Gastroesophageal sphincter (tissue), 3 donors: ENCODE measurements at regions not wholly inside any gene's neighbourhood (a gene's known extent, or its start where the extent isn't known, plus 50 kb on each side); places are given as distances from the start of the nearest gene placed in this dataset.

Experiments used
- CTCF ChIP-seq, 4 experiments: fragments of 200-600 bp in 2 of 4; fragments of 450-650 bp in 2 of 4; sonication (generic) in 1 of 4; IDR thresholded peaks; one replicate each; pipeline ENCODE4 v1.5.1; 2017 to 2019; ENCODE audit warnings: antibody characterized with exemption in 4 of 4, mild to moderate bottlenecking in 2 of 4, moderate library complexity in 2 of 4
- POLR2A ChIP-seq, 2 donors: fragments of 450-650 bp; IDR thresholded peaks; one replicate each; pipeline ENCODE4 v1.6.1; 2017; ENCODE audit warnings: antibody characterized with exemption in 2 of 2, mild to moderate bottlenecking in 2 of 2, moderate library complexity in 1 of 2
- POLR2AphosphoS5 ChIP-seq: sonication (generic); formaldehyde crosslinking; IDR thresholded peaks from one replicate; pipeline ENCODE4 v1.6.1; 2017; ENCODE audit warnings: antibody characterized with exemption

GRCh38 chr1:5297886-5298239 lies 643.5 kb downstream of the AJAP1 start:
- TF ChIP-seq POLR2AphosphoS5 = no peak
- no peak for TF ChIP-seq CTCF (IDR thresholded peaks at IDR 0.05)
- TF ChIP-seq POLR2A (IDR thresholded peaks at IDR 0.05) = no peak
